Right lobe of liver (tissue), 4 donors: ENCODE measurements at regions not wholly inside any gene's neighbourhood (a gene's known extent, or its start where the extent isn't known, plus 50 kb on each side); places are given as distances from the start of the nearest gene placed in this dataset.

Experiments
- CTCF ChIP-seq, 4 donors: fragments of 200-600 bp in 3 of 4; fragments of 450-650 bp in 1 of 4; IDR thresholded peaks; one replicate each; pipeline versions ENCODE4 v1.5.1 to v1.8.0; 2016 to 2022; ENCODE audit warnings: antibody characterized with exemption in 4 of 4, mild to moderate bottlenecking in 2 of 4
- POLR2A ChIP-seq: fragments of 450-650 bp; IDR thresholded peaks from one replicate; pipeline ENCODE4 v1.6.1; 2017; ENCODE audit warnings: antibody characterized with exemption, mild to moderate bottlenecking
- donor health status: DM: no; HTN: no; CAD: no.
- donor health status: DM: no; HTN: no; CAD: no.
- donor health status: DM: no; HTN: yes; CAD: no.

GRCh38 chr9:86801246-86801645, 146.1 kb downstream of the GAS1 start:
- TF ChIP-seq CTCF (IDR thresholded peaks at IDR 0.05) (no peak), POLR2A (no peak)
